ENCODE measurements at regions not wholly inside any gene's neighbourhood (a gene's known extent, or its start where the extent isn't known, plus 50 kb on each side); places are given as distances from the start of the nearest gene placed in this dataset.
"Not testable (repeated sequence)": the region's sequence is repeated elsewhere in the genome, so short reads cannot be mapped to it uniquely, and the experiment has no call there.

DNA sequence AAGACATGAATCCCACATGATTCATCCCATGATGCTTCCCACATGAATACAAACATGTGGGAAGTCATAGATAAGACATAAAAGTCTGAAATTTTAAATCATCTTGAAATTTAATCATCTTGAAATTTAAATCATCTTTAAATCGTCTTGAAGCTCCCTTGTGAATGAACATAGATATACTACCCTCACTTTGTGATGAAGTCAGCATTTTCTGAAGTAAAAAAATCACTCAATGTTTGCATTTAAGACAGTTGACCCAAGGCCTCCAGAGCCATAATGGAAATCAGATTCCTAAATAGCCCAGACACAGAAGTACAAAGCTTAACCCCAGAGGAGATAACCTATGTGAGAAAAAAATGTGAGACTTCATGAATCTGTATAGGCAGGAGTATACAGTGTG lies 279.4 kb downstream of the ZBBX start:
- DNase-seq: no peak

DNA sequence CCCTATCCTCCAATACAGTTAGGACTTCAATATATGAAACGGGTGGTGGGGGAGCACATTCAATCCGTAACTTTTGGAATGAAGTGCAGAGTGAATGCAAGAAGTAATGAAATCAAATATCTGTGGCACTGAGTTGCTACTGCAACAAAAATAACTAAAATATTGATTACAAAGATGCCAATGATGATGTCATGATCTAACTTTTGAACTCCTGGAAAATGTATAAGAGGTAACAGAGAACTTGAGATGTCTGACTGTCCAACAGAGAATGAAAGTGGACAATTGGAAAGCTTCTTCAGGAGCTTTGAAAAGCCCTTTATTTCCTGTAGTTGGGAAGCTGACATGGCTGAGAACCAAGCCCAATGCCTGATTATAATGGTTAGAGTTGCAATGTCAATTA lies 279.9 kb downstream of the ZBBX start:
- DNase-seq: no peak

DNA sequence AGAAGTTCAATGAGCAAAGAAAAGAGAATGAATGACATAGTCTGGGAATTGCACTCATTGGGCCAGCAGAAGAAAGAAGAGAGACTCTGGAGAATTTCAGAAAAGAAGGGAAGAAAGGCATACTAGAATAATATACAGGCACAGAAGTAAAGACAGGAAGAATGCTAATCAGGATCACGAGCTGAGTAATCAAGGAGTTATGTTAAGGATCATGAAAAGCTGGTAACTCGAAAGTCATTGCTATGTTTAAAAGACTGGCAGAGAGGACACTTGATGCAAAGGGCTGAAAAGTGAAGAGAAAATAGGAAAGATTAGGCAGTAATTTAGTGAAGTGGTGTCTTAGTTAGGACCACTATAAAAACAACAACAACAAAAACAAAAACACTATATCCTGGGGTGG lies 284.1 kb downstream of the ZBBX start:
- no peak for DNase-seq

DNA sequence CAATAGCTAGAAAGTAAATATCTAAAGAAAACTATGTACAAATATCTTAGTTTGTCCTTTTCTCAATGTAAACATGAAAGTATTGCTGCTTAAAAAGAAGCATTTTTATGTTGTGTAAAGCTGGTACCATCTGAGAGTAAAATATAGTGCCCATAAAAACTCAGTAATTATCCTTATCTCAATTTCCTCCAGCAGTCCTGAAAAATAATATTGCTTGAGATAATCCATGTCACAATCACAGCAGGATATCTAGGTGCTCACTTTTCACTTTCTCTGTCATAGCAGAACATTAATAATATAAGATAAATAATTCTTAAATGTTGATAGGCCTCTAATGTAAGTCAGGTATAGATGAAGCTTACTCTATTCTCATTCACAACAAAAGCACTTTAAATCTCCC lies 285.5 kb downstream of the ZBBX start:
- DNase-seq: no peak

DNA sequence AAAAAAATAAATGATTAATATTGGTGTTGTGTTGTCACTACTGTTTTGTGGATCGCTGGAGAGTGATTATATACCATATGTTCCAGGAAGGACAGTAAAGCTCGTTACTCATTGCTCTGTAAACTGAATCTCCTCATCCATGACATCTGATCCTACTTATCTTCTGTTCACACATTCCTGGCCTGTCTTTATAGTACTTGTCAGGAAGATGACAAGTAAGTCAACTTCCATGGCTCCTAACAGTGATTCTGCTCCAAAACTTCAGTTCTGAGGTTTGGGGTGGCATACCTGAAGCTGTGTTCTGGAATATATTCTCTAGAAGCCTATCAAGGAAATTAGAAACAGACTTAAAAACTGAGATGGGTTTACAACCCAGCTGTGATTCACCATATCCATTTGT lies 288.9 kb downstream of the ZBBX start:
- no peak for DNase-seq

DNA sequence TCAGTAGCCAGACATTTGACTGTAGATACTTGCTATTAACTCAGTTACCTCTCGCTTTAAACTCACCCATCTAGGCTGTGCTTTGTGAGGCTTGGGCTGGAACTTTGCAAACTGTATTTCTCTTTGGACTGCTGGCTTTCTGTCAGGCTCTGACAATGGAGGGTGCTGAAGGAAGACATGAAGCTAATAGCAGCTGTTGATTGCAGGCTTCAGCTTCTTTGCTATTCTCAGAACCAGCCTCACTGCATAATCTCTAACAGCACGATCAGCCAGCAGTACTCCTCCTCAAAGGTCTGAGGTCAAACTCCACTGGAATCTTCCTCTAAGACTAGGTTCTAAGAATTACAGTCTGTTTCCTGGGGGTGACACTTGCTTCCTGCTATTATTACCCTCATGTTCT lies 295.6 kb downstream of the ZBBX start:
- no peak for DNase-seq

DNA sequence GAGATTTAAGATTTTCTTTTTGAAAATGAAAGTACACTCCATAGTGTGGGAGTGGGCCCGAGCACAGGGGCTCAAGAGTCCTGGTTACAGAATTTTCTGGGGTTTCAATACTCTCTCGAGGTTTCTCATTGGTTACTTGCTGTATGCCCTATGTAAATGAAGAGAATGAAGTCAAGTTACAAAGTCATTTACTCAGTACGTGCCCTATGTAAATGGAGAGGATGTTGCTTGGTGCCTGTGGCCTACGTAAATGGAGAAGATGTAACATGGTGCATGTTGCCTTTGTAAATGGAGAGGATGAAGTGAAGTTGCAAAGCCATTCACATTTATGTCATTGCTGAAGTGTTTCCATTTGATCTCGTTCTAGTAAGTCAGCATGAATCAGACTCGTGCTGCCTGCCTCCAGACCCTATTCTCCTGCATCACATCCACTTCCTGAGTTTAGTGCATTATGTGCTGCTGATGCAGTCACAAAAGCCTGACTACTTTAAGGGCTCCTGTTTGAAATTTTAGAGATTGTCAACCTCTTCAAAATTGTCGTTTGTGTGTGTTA lies 302.0 kb downstream of the ZBBX start:
- DNase-seq: no peak

DNA sequence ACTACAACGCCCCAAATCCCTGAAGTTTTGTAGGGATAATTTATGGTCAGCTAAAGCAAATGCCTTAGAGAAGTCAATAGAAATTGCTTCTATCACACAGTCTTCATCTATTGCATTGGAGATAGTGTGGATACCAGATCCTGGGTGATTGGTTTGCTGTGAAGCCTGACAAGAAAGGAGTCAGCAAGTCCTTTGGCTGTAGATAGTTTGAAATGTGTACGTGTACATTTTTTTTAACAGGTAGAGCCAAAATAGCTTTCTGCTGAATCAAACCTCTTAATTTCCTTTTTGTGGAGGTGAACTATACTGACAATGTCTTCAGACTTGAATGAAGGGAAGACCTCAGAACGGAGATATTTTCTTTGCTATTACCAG lies 312.3 kb downstream of the ZBBX start:
- no peak for DNase-seq

DNA sequence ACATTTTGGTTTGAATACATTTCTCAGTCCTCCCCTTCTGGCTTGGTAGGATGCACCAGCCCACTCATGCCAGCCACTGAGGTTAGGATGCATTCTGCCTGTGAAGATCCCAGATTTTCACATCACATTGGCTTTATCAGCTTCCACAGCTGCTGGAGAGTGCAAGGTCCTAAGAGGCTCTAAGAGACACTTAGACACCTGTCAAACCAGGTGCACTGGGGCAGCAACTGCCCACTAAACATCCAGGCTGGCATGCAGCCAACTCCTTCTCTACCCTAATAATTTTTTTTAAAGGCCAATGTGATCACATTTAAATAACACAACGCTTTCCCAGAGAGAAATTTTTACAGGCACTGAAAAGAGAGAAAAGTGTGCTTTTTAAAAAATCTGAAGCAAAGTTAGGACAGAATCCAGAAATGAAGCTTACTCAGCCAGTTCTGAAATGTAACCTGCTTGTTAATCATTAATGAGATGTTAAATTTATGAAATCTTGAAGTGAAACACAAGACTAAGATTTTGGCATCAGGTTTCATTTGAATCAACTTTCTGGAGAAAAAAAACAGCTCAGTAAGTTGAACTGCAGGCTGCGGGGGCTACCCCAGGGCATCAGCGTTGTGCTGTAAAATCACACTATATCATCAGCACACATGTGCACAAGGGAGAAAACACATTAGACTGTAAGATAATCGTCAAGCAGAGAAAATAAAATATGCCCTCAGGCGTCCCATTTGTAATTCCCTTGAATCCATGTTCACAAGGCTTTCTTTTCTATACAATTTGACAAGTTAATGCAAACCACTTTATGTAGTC lies 312.9 kb downstream of the ZBBX start:
- peak; percentile 81 for DNase-seq

DNA sequence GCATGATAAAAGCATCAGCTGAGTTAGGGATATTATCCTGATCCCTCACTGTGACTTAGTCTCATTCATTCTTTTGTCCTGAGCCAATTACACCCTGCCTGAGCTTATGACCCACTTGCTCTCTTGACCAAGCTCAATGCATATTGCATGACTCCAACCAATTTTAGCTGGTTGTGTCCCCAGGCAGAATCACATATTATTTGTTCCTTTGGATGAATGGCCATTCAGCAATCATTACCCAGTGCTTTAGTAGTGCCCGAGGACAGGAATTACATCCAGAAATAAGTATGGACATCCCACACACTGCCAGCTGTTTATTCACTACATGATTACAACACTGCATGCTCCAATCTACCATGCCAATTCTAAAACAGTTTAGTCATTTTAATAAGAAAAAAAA lies 322.5 kb downstream of the ZBBX start:
- DNase-seq: no peak

DNA sequence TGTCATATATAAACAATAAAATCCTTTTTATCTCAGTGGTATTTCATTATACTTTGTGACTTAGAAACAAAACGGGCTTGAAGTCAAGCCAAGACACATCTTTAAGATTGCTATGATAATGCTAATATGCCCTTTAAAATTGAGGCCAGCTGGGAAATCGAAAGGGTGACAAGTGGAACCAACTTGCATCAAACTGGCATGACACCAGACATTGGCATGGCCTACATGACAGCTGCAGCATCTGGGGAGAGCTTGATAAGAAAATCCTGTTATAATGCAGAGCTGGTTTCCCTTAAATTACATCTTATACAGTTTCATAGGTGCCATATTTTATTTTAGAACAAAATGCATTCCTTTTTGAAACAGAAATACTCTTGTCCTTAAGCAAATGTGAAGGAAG lies 325.2 kb downstream of the ZBBX start:
- no peak for DNase-seq

DNA sequence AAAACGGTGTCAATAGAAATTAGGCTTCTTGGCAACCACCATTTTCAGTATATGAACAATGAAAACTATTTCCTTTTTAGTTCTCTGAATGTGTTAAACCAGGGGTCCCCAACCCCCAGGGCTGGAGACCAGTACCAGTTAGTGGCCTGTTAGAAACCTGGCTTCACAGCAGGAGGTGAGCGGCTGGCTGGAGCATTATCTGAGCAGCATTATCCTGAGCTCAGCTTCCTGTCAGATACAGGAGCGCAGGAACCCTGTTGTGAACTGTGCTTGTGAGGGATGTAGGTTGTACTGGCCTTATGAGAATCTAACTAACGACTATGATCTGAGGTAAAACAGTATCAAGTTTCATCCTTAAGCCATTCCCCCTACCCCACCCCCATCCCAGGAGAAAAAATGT lies 328.7 kb downstream of the ZBBX start:
- DNase-seq: no peak

DNA sequence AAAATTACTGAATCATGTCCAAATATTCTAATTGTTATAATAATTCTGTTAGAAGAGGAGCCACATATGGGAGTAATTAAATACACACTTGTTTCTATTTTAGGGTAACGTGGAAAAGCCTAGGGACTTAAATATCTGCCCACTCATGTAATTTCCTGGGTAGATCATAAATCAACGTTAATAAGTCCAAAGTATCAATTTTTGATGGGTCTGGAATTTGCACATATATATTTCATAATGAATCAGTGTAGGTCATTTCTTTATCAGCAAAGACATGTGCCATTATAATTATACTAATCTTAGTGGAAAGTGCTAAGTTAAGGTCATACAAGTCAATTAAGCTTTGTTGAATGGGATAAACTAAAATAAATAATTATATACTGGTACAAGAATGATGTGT lies 346.2 kb downstream of the ZBBX start:
- DNase-seq: no peak

DNA sequence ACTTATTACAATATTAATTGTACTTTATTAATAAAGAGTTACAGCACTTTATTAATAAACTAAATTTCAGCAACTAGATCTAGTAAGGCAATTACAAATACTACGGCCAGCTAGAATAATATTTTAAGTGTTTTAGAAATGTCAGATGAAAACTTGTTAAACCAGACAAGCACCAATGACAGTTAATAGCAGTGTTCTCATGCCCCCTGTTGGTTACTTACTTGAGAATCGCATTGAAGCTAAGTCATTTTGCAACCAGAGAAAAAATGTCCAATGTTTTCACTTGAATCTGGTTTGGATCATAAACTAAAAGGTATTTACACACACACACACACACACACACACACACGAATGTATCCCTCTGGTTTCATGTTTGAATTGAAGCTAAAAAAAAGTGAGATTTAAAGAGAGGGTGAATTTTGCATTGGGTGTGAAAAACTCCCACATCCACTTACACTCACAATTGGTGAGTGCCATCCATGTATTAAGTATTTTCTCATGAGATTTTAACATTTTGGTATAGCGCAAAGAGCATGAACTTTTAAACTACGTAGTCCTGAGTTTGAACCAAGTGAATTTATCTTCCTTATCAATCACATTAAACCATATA lies 347.7 kb downstream of the ZBBX start:
- peak in 1 of 2 experiments; percentile 7 for DNase-seq

DNA sequence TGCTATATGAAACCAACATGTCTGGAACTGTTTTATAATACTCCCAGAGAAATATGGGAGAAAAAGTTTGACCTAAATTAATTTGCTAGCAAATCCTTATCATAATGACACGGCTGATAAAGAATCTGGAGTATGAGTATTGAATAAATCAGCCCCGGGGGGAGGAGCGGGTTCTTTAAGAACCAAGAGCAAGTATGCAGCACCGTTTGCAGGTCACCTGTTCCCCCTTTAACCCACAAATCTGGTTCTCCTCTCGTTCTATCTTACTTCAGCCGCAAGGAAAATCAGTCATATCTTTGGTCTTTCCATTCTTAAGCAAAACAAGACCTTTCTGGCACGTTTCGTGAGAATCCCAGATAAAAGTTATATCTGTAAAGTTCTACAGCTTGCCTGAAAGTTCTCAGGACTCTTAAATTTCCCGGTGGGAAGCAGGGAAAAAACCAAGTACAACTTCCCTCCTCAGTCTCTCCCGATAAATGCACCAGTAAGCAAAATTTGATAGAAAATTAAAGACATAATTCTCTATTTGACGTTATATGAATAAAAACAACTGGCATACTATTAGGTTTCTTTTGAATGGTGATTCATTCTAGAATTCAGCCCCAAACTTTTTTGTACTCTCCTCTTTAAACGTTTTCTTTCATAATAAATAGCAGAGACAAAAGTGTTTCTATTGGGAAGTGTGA lies 348.6 kb downstream of the ZBBX start:
- DNase-seq: no peak

DNA sequence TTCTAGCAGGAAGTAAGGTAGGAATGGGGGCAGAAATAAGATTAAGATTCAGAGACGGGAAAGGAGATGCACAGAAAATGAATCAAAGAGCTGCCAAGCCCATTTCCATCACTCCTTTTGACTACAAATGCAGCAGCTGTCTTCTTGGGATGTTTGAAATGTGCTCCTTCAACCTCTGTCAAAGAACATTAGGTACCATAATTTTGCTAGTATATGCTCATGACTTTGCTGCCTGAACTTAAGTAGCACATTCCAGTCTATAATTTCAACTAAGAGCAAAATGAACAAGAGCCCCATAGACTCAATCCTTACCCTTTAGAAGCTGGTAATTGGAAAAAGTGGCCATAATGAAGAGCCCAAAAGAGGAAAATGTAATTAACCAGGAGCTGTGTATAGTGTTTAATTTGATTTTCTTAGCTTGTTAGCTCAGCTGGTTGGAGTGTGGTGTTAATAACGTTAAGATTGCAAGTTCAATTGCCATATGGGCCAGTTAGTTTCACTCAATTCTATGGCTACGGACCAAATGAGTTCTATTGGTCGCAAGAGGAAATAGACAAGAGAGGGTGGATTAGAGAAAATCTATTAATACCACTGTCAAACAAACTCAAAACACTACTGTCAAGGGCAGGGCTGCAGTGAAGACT lies 349.9 kb downstream of the ZBBX start:
- DNase-seq: no peak

DNA sequence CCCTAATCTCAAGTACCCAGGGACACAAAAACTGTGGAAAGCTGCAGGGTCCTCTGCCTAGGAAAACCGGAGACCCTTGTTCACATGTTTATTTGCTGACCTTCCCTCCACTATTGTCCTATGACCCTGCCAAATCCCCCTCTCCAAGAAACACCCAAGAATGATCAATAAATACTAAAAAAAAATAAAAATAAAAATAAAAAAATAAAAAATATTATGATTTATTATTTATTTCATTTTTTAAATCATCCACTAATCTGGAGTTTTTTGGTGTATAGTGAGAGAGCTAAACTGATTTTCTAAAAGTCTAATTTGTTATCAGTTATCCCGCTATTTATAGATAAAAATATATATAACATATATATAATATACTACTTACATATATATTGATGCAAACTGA lies 360.6 kb downstream of the ZBBX start:
- not testable (repeated sequence) for DNase-seq

DNA sequence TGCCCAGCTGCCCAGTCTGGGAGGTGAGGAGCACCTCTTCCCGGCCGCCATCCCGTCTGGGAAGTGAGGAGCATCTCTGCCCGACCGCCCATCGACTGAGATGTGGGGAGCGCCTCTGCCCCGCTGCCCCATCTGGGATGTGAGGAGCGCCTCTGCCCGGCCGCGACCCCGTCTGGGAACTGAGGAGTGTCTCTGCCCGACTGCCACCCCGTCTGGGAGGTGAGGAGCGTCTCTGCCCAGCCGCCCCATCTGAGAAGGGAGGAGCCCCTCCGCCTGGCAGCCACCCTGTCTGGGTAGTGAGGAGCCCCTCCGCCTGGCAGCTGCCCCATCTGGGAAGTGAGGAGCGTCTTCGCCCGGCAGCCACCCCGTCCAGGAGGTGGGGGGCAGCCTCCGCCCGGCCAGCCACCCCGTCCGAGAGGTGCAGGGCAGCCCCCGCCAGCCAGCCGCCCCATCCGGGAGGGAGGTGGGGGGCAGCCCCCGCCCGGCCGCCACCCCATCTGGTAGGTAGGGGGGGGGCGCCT lies 361.4 kb downstream of the ZBBX start:
- not testable (repeated sequence) for DNase-seq

DNA sequence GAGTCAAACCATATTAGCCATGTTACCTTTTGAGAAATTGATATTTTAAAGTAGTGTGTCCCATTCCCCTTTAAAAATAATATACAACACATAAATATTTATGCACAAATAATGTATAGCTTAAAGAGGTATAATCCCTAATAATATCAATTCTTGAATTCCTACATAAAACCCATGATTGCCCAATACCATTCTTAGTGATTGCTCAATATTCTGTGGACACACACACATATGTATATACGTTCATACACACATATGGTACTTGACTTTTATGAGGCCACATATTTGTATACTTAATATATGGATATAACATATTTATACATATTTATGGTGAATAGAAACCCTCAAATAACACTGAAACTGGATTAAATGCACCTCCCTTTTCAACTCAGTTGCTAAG lies 367.4 kb downstream of the ZBBX start:
- DNase-seq: no peak

DNA sequence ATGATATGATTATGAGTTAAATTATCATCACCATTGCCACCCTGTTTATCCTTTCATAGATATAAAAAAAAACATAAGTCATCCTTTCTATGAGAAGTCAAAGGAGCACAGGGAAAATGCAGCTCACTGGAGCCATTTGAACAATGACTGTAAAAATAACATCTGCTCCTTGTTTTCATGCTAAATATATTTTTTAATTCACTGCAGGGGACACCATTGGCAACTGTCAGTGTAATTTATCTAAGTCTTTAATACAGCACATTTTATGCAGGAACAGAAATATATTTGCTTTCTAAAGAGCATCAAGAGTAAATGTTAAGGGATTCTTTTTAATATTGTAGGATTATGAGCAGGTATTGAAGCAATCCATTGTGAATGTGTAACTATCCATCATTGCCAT lies 371.3 kb downstream of the ZBBX start:
- no peak for DNase-seq

DNA sequence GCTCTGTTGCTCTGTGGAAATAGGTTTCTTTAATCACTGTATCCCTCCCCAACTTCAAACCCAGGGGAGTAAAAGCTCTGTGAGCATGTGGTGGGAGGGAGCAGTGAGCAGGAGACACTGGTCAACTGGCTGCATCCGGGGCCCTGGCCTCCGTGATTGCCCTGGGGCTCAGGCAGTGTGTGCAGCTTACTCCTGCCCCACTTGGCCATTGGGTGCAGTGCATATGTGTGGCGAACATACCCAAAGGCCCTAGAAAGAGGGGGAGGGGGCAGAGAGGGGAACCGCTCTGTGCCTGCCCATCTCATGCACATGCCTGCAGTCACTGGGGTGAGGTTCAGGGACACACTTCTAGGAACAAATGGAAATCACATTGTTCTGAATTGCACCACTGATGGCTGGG lies 378.7 kb downstream of the ZBBX start:
- no peak for DNase-seq

DNA sequence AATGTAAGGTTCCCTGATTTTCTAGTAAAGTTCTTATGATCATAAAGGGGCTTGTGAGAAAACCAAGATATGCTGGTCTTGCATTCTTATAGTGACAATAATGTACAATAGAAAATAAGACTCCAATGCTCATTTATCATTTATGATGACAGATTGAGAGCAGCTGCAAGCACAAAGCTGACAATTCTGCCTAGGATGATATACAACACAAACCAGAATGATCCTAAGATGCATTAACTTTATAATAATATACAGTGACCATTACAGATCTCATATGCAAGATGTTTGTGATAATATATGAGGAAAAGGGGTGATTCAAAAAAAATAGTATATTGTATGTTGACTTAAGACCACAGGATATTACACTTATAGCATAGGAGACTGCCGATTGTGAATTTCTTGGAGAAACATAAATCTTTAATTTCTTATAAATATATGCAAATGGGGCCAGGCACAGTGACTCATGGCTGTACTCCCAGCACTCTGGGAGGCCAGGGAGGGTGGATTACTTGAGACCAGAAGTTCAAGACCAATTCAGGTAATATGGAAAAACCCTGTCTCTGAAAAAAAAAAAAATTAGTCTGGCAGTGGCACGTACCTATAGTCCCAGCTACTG lies 387.0 kb downstream of the ZBBX start:
- no peak for DNase-seq

DNA sequence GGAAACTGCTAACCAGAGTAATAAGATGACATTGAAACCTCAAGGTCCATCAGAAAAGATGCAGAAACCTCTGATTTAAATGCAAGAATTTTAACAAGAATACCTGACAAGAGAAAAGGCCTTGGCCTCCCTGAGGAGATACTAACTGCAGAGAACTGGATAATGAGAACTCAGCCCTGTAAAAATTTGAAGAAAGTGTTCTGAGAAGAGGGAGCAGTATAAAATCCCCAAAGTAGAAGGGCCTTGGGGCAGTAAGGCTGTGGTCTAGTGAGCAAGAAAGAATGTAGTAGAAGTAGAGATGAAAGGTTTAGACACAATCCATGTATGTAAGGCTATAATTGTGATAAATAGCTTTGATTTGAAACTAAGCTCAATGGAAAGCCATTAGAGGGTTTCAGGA lies 394.1 kb downstream of the ZBBX start:
- DNase-seq: no peak
